ENCODE measurements at regions not wholly inside any gene's neighbourhood (a gene's known extent, or its start where the extent isn't known, plus 50 kb on each side); places are given as distances from the start of the nearest gene placed in this dataset.

DNA sequence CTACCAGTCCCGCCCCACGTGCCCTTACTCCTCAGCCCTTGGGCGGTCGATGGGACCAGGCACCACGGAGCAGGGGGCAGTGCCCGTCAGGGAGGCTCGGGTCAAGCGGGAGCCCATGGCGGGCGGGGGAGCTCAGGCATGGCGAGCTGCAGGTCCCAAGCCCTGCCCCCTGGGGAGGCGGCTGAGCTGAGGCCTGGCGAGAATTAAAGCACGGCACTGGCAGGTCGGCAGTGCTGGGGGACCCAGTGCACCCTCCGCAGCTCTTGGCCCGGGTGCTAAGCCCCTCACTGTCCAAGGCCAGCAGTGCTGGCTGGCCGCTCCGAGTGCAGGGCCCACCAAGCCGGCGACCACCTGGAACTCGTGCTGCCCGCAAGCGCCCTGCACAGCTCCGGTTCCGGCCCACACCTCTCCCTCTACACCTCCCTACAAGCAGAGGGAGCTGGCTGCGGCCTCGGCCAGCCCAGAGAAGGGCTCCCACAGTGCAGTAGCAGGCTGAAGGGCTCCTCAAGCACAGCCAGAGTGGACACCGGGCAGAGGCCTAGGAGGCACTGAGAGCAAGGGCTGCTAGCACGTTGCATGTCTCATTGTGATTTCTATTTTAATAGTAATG lies 166.8 kb upstream of the FMN2 start (continued):
- TF ChIP-seq, protein P1, sequence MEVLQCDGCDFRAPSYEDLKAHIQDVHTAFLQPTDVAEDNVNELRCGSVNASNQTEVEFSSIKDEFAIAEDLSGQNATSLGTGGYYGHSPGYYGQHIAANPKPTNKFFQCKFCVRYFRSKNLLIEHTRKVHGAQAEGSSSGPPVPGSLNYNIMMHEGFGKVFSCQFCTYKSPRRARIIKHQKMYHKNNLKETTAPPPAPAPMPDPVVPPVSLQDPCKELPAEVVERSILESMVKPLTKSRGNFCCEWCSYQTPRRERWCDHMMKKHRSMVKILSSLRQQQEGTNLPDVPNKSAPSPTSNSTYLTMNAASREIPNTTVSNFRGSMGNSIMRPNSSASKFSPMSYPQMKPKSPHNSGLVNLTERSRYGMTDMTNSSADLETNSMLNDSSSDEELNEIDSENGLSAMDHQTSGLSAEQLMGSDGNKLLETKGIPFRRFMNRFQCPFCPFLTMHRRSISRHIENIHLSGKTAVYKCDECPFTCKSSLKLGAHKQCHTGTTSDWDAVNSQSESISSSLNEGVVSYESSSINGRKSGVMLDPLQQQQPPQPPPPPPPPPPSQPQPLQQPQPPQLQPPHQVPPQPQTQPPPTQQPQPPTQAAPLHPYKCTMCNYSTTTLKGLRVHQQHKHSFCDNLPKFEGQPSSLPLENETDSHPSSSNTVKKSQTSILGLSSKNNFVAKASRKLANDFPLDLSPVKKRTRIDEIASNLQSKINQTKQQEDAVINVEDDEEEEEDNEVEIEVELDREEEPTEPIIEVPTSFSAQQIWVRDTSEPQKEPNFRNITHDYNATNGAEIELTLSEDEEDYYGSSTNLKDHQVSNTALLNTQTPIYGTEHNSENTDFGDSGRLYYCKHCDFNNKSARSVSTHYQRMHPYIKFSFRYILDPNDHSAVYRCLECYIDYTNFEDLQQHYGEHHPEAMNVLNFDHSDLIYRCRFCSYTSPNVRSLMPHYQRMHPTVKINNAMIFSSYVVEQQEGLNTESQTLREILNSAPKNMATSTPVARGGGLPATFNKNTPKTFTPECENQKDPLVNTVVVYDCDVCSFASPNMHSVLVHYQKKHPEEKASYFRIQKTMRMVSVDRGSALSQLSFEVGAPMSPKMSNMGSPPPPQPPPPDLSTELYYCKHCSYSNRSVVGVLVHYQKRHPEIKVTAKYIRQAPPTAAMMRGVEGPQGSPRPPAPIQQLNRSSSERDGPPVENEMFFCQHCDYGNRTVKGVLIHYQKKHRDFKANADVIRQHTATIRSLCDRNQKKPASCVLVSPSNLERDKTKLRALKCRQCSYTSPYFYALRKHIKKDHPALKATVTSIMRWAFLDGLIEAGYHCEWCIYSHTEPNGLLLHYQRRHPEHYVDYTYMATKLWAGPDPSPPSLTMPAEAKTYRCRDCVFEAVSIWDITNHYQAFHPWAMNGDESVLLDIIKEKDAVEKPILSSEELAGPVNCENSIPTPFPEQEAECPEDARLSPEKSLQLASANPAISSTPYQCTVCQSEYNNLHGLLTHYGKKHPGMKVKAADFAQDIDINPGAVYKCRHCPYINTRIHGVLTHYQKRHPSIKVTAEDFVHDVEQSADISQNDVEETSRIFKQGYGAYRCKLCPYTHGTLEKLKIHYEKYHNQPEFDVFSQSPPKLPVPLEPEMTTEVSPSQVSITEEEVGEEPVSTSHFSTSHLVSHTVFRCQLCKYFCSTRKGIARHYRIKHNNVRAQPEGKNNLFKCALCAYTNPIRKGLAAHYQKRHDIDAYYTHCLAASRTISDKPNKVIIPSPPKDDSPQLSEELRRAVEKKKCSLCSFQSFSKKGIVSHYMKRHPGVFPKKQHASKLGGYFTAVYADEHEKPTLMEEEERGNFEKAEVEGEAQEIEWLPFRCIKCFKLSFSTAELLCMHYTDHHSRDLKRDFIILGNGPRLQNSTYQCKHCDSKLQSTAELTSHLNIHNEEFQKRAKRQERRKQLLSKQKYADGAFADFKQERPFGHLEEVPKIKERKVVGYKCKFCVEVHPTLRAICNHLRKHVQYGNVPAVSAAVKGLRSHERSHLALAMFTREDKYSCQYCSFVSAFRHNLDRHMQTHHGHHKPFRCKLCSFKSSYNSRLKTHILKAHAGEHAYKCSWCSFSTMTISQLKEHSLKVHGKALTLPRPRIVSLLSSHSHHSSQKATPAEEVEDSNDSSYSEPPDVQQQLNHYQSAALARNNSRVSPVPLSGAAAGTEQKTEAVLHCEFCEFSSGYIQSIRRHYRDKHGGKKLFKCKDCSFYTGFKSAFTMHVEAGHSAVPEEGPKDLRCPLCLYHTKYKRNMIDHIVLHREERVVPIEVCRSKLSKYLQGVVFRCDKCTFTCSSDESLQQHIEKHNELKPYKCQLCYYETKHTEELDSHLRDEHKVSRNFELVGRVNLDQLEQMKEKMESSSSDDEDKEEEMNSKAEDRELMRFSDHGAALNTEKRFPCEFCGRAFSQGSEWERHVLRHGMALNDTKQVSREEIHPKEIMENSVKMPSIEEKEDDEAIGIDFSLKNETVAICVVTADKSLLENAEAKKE (CRISPR knock-in tag; IDR thresholded peaks at IDR 0.05): no peak
- no peak for TF ChIP-seq POLR2AphosphoS5 (IDR thresholded peaks at IDR 0.05; ENCODE audit: low read depth)

DNA sequence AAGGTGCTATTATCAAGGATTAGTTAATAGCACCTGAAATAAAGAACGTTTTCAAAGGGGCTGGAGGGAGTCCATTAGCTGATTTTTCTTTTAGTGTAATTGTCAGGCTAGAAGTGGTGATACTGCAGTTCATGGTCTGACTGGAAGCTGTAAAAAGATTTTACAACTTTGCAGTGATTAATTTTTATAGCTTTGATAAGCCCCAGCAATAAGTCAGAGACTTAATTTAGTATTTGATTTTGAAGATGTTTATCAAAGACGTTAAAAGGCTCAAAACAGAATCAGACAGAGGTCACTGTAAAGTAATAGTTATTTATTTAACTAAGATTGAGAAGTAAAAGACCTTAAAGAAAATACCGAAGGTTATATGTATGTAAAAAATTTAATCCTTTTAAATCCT lies 165.5 kb upstream of the FMN2 start:
- Histone ChIP-seq H3K4me3 (no peak overlapping the region), H3K4me2 (no peak overlapping the region), H3K9me2 (ENCODE audit: insufficient read depth) (no peaks in the 10 kb centered on the region), H3K27me3 (ENCODE audit: insufficient read depth) (no peaks in the 10 kb centered on the region), H3K4me1 (ENCODE audit: insufficient read depth) (no peaks in the 10 kb centered on the region), H2AFZ (no peak overlapping the region), H3K36me3 (ENCODE audit: insufficient read depth) (no peaks in the 10 kb centered on the region; the same call in 1 of the 2 replicates), H3K27ac (ENCODE audit: low read depth) (no peak overlapping the region), H3F3A (replicated peaks; ENCODE audit: low read depth) (no peaks in the 10 kb centered on the region), H4K20me1 (replicated peaks; ENCODE audit: insufficient read depth) (no peaks in the 10 kb centered on the region), H3K79me2 (replicated peaks; ENCODE audit: insufficient read depth) (no peaks in the 10 kb centered on the region)
- H3K4me1 Mint-ChIP-seq: peaks cover 7% of the 10 kb centered on the region; the same call in 2 of the 3 replicates
- no peak for DNase-seq (ENCODE audit: low spot score)
- TF ChIP-seq JUNB (IDR thresholded peaks at IDR 0.05; ENCODE audit: unreplicated experiment): no peak
- TF ChIP-seq POLR2AphosphoS5 (IDR thresholded peaks at IDR 0.05; ENCODE audit: low read depth): no peak
- no peak for TF ChIP-seq CREB1 (CRISPR knock-in tag; IDR thresholded peaks at IDR 0.05; ENCODE audit: low read depth)
- TF ChIP-seq ZNF331 (CRISPR knock-in tag; IDR thresholded peaks at IDR 0.05; ENCODE audit: low read depth): no peak
- TF ChIP-seq, protein P2, sequence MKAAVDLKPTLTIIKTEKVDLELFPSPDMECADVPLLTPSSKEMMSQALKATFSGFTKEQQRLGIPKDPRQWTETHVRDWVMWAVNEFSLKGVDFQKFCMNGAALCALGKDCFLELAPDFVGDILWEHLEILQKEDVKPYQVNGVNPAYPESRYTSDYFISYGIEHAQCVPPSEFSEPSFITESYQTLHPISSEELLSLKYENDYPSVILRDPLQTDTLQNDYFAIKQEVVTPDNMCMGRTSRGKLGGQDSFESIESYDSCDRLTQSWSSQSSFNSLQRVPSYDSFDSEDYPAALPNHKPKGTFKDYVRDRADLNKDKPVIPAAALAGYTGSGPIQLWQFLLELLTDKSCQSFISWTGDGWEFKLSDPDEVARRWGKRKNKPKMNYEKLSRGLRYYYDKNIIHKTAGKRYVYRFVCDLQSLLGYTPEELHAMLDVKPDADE (IDR thresholded peaks at IDR 0.05): no peak
- TF ChIP-seq NANOG (IDR thresholded peaks at IDR 0.05; ENCODE audit: borderline replicate concordance): no peak
- TF ChIP-seq STAT1 (IDR thresholded peaks at IDR 0.05; ENCODE audit: unreplicated experiment): no peak
- TF ChIP-seq ZNF114 (CRISPR knock-in tag; IDR thresholded peaks at IDR 0.05): no peak
- TF ChIP-seq EZH2 (IDR thresholded peaks at IDR 0.05; ENCODE audit: low read depth, unreplicated experiment): no peak
- peaks cover 3% of the 10 kb centered on the region for H3K27me3 Mint-ChIP-seq (ENCODE audit: insufficient read depth, low read depth, poor library complexity)
- H3K27ac Mint-ChIP-seq: no peak overlapping the region
- peaks cover 17% of the 10 kb centered on the region for H3K9me3 Mint-ChIP-seq
- H3K36me3 Mint-ChIP-seq (ENCODE audit: low read depth): peaks cover 17% of the 10 kb centered on the region
- no peak overlapping the region for H3K4me3 Mint-ChIP-seq
- ATAC-seq: no peak

Measured in GM23338 (cell line).